ENCODE measurements at regions not wholly inside any gene's neighbourhood (a gene's known extent, or its start where the extent isn't known, plus 50 kb on each side); places are given as distances from the start of the nearest gene placed in this dataset.

- H3K4me3 ChIP-seq (ENCODE audit: low read depth, low read length) = no peak overlapping the region
- H3K27ac ChIP-seq (ENCODE audit: low read depth, low read length) = no peak overlapping the region
- no peak overlapping the region for H2AFZ ChIP-seq (ENCODE audit: low read length, unreplicated experiment)
- H3K36me3 ChIP-seq (ENCODE audit: insufficient read depth, low read length) = no peaks in the 10 kb centered on the region
- H3K27me3 ChIP-seq (ENCODE audit: insufficient read depth, low read length) = peaks cover 28% of the 10 kb centered on the region
- no peaks in the 10 kb centered on the region for H3K79me2 ChIP-seq (ENCODE audit: control insufficient read depth, insufficient read depth, low read length, unreplicated experiment)
- H3K4me1 ChIP-seq (ENCODE audit: control insufficient read depth, insufficient read depth, low read length, unreplicated experiment) = no peaks in the 10 kb centered on the region
Measured at GRCh38 chr4:52317981-52318380, 266.9 kb downstream of the SPATA18 start.

DNA sequence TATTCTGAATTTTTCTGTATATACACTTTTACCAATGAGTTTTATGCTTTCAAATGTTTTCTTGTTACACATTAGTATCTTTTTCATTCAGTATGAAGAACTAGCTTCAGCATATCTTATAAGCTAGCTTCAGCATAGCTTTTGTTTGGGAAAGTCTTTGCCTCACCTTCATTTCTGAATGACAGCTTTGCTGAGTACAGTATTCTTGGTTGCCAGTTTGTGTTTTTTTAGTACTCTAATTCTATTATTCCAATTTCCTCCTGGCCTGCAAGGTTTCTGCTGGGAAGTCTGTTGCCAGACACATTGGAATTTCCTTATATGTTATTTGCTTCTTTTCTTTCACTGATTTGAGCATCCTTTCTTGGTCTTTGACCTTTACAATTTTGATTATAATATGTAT is 278.8 kb downstream of the SPATA18 start:
- no peaks in the 10 kb centered on the region for H3K27me3 ChIP-seq (ENCODE audit: insufficient read depth, low read length)
- H3K4me3 ChIP-seq (ENCODE audit: low read depth, low read length) = no peak overlapping the region
- no peaks in the 10 kb centered on the region for H3K36me3 ChIP-seq (ENCODE audit: insufficient read depth, low read length)
- no peak overlapping the region for H3K27ac ChIP-seq (ENCODE audit: low read depth, low read length)
- H3K4me1 ChIP-seq (ENCODE audit: control insufficient read depth, insufficient read depth, low read length, unreplicated experiment) = no peaks in the 10 kb centered on the region
- H3K79me2 ChIP-seq (ENCODE audit: control insufficient read depth, insufficient read depth, low read length, unreplicated experiment) = no peaks in the 10 kb centered on the region
- no peak overlapping the region for H2AFZ ChIP-seq (ENCODE audit: low read length, unreplicated experiment)

GRCh38 chr4:52343595-52343994 is 292.5 kb downstream of the SPATA18 start:
- Histone ChIP-seq H3K79me2 (ENCODE audit: control insufficient read depth, insufficient read depth, low read length, unreplicated experiment) (no peaks in the 10 kb centered on the region), H3K36me3 (ENCODE audit: insufficient read depth, low read length) (no peaks in the 10 kb centered on the region), H3K4me1 (ENCODE audit: control insufficient read depth, insufficient read depth, low read length, unreplicated experiment) (no peaks in the 10 kb centered on the region), H3K27me3 (ENCODE audit: insufficient read depth, low read length) (peaks cover 47% of the 10 kb centered on the region), H2AFZ (ENCODE audit: low read length, unreplicated experiment) (no peak overlapping the region), H3K4me3 (ENCODE audit: low read depth, low read length) (no peak overlapping the region), H3K27ac (ENCODE audit: low read depth, low read length) (no peak overlapping the region)

- no peaks in the 10 kb centered on the region for H3K79me2 ChIP-seq (ENCODE audit: control insufficient read depth, insufficient read depth, low read length, unreplicated experiment)
- no peak overlapping the region for H3K27ac ChIP-seq (ENCODE audit: low read depth, low read length)
- H2AFZ ChIP-seq (ENCODE audit: low read length, unreplicated experiment) = no peak overlapping the region
- no peaks in the 10 kb centered on the region for H3K4me1 ChIP-seq (ENCODE audit: control insufficient read depth, insufficient read depth, low read length, unreplicated experiment)
- H3K27me3 ChIP-seq (ENCODE audit: insufficient read depth, low read length) = peaks cover 54% of the 10 kb centered on the region
- no peak overlapping the region for H3K4me3 ChIP-seq (ENCODE audit: low read depth, low read length)
- H3K36me3 ChIP-seq (ENCODE audit: insufficient read depth, low read length) = no peaks in the 10 kb centered on the region
Measured at GRCh38 chr4:52350926-52351325, 299.8 kb downstream of the SPATA18 start.

GRCh38 chr4:52358366-52358765 is 300.7 kb downstream of the USP46 start:
- Histone ChIP-seq H3K27me3 (ENCODE audit: insufficient read depth, low read length) (peaks cover 31% of the 10 kb centered on the region), H3K79me2 (ENCODE audit: control insufficient read depth, insufficient read depth, low read length, unreplicated experiment) (no peaks in the 10 kb centered on the region), H3K27ac (ENCODE audit: low read depth, low read length) (no peak overlapping the region), H3K4me3 (ENCODE audit: low read depth, low read length) (no peak overlapping the region), H3K36me3 (ENCODE audit: insufficient read depth, low read length) (no peaks in the 10 kb centered on the region), H3K4me1 (ENCODE audit: control insufficient read depth, insufficient read depth, low read length, unreplicated experiment) (no peaks in the 10 kb centered on the region), H2AFZ (ENCODE audit: low read length, unreplicated experiment) (no peak overlapping the region)

DNA sequence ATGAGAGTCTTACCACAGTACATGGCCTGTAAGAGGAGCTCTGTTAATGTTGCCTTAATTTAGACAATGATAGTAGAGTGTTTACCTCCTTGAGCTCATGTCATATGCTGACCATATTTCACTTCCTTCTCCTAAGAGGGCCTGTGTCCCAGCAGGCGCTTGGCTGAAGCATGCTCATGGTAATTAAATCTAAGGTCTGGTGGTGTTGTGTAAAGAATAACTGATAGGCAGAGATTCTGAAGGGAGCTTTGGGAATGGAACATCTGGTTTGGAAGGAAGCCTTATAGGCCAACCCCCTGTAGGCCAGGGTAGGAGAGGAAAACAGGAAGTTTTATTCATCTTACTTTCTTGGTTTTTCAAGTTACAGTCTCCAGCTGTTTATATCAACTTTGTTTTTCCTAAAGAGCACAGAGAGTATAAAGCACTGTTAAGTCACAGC is 300.2 kb downstream of the USP46 start:
- no peak overlapping the region for H3K27ac ChIP-seq (ENCODE audit: low read depth, low read length)
- H3K4me1 ChIP-seq (ENCODE audit: control insufficient read depth, insufficient read depth, low read length, unreplicated experiment) = no peaks in the 10 kb centered on the region

DNA sequence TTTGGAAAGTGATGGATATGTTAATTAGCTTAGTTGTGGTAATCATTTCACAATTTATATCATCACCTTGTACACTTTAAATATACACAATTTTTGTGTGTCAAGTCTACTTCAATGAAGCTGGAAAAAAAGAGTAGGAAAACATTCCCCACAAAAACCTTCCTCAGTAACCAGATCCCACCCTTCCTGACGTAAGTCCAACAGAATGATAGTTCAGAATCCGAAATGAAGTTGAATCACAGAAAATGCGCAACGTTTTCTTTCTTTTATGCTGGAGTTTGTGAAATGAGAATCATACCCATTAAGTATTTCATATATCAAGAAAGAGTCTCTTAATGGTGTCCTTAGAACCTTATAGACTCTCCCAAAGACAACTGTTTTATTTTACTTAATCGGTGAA is 292.9 kb downstream of the USP46 start:
- no peaks in the 10 kb centered on the region for H3K79me2 ChIP-seq (ENCODE audit: control insufficient read depth, insufficient read depth, low read length, unreplicated experiment)
- H3K4me1 ChIP-seq (ENCODE audit: control insufficient read depth, insufficient read depth, low read length, unreplicated experiment) = no peaks in the 10 kb centered on the region
- peaks cover 33% of the 10 kb centered on the region for H3K27me3 ChIP-seq (ENCODE audit: insufficient read depth, low read length)
- no peaks in the 10 kb centered on the region for H3K36me3 ChIP-seq (ENCODE audit: insufficient read depth, low read length)
- no peak overlapping the region for H3K27ac ChIP-seq (ENCODE audit: low read depth, low read length)
- H3K4me3 ChIP-seq (ENCODE audit: low read depth, low read length) = no peak overlapping the region
- H2AFZ ChIP-seq (ENCODE audit: low read length, unreplicated experiment) = no peak overlapping the region

More for the DNA sequence above, 300.2 kb downstream of the USP46 start:
- H3K27me3 ChIP-seq (ENCODE audit: insufficient read depth, low read length) = peaks cover 31% of the 10 kb centered on the region
- no peaks in the 10 kb centered on the region for H3K36me3 ChIP-seq (ENCODE audit: insufficient read depth, low read length)
- H2AFZ ChIP-seq (ENCODE audit: low read length, unreplicated experiment) = no peak overlapping the region
- H3K4me3 ChIP-seq (ENCODE audit: low read depth, low read length) = no peak overlapping the region
- H3K79me2 ChIP-seq (ENCODE audit: control insufficient read depth, insufficient read depth, low read length, unreplicated experiment) = no peaks in the 10 kb centered on the region

DNA sequence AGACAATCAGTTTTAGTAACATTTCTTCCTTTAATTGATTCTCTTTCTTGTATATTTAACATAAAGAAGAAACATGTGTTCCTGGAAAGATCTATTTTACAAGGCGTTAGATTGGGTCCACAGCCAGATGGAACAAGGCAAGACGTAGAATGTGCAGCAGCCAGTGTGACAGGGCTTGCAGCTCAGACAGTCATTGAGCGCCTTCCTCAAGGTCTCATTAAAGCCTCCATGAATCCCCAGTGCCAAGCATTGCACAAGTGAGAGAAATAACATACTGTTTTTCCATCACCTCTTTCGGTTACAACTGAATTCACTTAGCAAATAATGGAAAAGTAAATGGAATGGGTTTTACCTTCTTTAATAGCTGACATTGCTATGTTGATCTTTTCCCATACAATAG is 292.5 kb downstream of the USP46 start:
- no peak overlapping the region for H3K27ac ChIP-seq (ENCODE audit: low read depth, low read length)
- H3K4me1 ChIP-seq (ENCODE audit: control insufficient read depth, insufficient read depth, low read length, unreplicated experiment) = no peaks in the 10 kb centered on the region
- no peak overlapping the region for H3K4me3 ChIP-seq (ENCODE audit: low read depth, low read length)
- H2AFZ ChIP-seq (ENCODE audit: low read length, unreplicated experiment) = no peak overlapping the region
- no peaks in the 10 kb centered on the region for H3K79me2 ChIP-seq (ENCODE audit: control insufficient read depth, insufficient read depth, low read length, unreplicated experiment)
- H3K27me3 ChIP-seq (ENCODE audit: insufficient read depth, low read length) = peaks cover 33% of the 10 kb centered on the region
- no peaks in the 10 kb centered on the region for H3K36me3 ChIP-seq (ENCODE audit: insufficient read depth, low read length)

DNA sequence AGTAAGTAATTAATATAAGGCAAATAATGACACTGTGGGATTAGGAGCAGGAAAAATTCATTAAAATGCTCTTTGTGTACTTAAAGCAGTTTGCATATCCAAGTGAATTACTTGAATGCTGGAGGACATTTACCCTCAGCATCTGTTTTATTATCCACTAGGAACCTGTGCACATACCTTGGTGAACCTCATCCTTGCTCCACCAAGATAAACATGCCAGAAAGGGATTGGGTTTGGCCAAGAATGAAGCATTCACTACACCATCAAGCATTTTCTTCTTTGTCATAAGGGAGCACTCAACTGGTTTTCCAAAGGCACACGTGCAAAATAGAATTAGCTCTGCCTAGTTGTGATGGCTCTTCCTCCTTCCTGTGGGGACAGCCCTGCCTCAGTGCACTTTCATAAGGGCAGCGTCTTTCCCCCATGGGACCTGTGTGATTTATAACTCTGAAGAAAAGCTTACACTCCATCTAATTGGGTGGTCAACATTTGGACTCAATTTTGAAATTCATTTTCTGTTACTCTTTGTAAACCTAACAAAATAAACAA is 291.7 kb downstream of the USP46 start:
- H3K4me3 ChIP-seq (ENCODE audit: low read depth, low read length) = no peak overlapping the region

GRCh38 chr4:52368895-52369294 is 290.2 kb downstream of the USP46 start:
- H3K4me3 ChIP-seq (ENCODE audit: low read depth, low read length) = no peak overlapping the region
- H3K4me1 ChIP-seq (ENCODE audit: control insufficient read depth, insufficient read depth, low read length, unreplicated experiment) = no peaks in the 10 kb centered on the region
- no peaks in the 10 kb centered on the region for H3K36me3 ChIP-seq (ENCODE audit: insufficient read depth, low read length)
- H3K27ac ChIP-seq (ENCODE audit: low read depth, low read length) = no peak overlapping the region
- no peak overlapping the region for H2AFZ ChIP-seq (ENCODE audit: low read length, unreplicated experiment)
- H3K79me2 ChIP-seq (ENCODE audit: control insufficient read depth, insufficient read depth, low read length, unreplicated experiment) = no peaks in the 10 kb centered on the region
- H3K27me3 ChIP-seq (ENCODE audit: insufficient read depth, low read length) = peaks cover 52% of the 10 kb centered on the region

More for the DNA sequence above, 291.7 kb downstream of the USP46 start:
- peaks cover 40% of the 10 kb centered on the region for H3K27me3 ChIP-seq (ENCODE audit: insufficient read depth, low read length)
- H3K27ac ChIP-seq (ENCODE audit: low read depth, low read length) = no peak overlapping the region
- no peaks in the 10 kb centered on the region for H3K36me3 ChIP-seq (ENCODE audit: insufficient read depth, low read length)
- no peaks in the 10 kb centered on the region for H3K4me1 ChIP-seq (ENCODE audit: control insufficient read depth, insufficient read depth, low read length, unreplicated experiment)
- no peak overlapping the region for H2AFZ ChIP-seq (ENCODE audit: low read length, unreplicated experiment)
- H3K79me2 ChIP-seq (ENCODE audit: control insufficient read depth, insufficient read depth, low read length, unreplicated experiment) = no peaks in the 10 kb centered on the region

DNA sequence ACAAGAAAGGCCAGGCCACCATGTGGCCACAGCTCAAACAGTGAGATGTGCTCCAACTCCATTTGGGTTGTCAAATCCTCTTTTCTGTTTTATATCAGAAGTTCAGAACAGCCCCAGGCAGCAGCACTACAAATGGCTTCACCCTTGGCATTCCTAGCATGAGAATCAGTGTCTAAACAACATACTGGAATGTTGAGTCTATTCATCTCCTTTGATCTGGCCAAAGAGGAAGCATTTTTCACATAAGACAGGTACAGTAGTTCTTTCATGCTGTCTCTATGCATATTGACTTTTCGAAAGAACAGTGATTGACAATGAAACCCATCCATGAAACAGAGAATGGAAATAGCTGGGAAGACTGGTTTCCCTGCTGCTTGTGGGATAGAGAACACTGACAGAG is 289.5 kb downstream of the USP46 start:
- no peaks in the 10 kb centered on the region for H3K36me3 ChIP-seq (ENCODE audit: insufficient read depth, low read length)
- H3K4me1 ChIP-seq (ENCODE audit: control insufficient read depth, insufficient read depth, low read length, unreplicated experiment) = no peaks in the 10 kb centered on the region
- no peak overlapping the region for H3K4me3 ChIP-seq (ENCODE audit: low read depth, low read length)
- H3K27me3 ChIP-seq (ENCODE audit: insufficient read depth, low read length) = peaks cover 59% of the 10 kb centered on the region
- no peaks in the 10 kb centered on the region for H3K79me2 ChIP-seq (ENCODE audit: control insufficient read depth, insufficient read depth, low read length, unreplicated experiment)
- H2AFZ ChIP-seq (ENCODE audit: low read length, unreplicated experiment) = no peak overlapping the region
- H3K27ac ChIP-seq (ENCODE audit: low read depth, low read length) = no peak overlapping the region
